Kidney epithelial cell (primary cell): ENCODE measurements at regions not wholly inside any gene's neighbourhood (a gene's known extent, or its start where the extent isn't known, plus 50 kb on each side); places are given as distances from the start of the nearest gene placed in this dataset.

ENCODE experiments used
- DNase-seq: peaks from one replicate; pipeline ENCODE4 v3.0.0-alpha.2; 2010; ENCODE audit warnings: low read depth
- H3K27me3 ChIP-seq: 2 replicates; pipeline ENCODE4 v1.6.0; 2011; ENCODE audit warnings: low read length; ENCODE audit not compliant: control insufficient read depth, insufficient read depth
- H3K36me3 ChIP-seq: 2 replicates; pipeline ENCODE4 v1.5.1; 2011; ENCODE audit warnings: low read length; ENCODE audit not compliant: control insufficient read depth, insufficient read depth
- H3K4me3 ChIP-seq: 2 replicates; pipeline ENCODE4 v1.5.1; 2011; ENCODE audit warnings: low read depth, mild to moderate bottlenecking, control low read depth, low read length
- CTCF ChIP-seq: IDR thresholded peaks from 2 replicates; pipeline ENCODE4 v1.5.1; 2011; ENCODE audit warnings: mild to moderate bottlenecking, moderate library complexity, low read length, control low read depth, inconsistent platforms; ENCODE audit not compliant: insufficient read depth, poor library complexity, severe bottlenecking

GRCh38 chr4:81971061-81971460, 402.7 kb downstream of the HNRNPD start:
- DNase-seq: no peak
- Histone ChIP-seq H3K27me3 (no peaks in the 10 kb centered on the region), H3K36me3 (no peaks in the 10 kb centered on the region), H3K4me3 (no peak overlapping the region)
- TF ChIP-seq CTCF: no peak

- no peaks in the 10 kb centered on the region for H3K27me3 ChIP-seq
- TF ChIP-seq CTCF: no peak
These were observed 403.3 kb downstream of the HNRNPD start for GRCh38 chr4:81970454-81970853.

GRCh38 chr4:81966676-81967075, 407.1 kb downstream of the HNRNPD start:
- no peak overlapping the region for H3K4me3 ChIP-seq
- TF ChIP-seq CTCF: no peak
- no peak for DNase-seq
- no peaks in the 10 kb centered on the region for H3K27me3 ChIP-seq
- H3K36me3 ChIP-seq: no peaks in the 10 kb centered on the region

More at GRCh38 chr4:81970454-81970853, 403.3 kb downstream of the HNRNPD start:
- Histone ChIP-seq H3K36me3 (no peaks in the 10 kb centered on the region), H3K4me3 (no peak overlapping the region)
- DNase-seq: no peak

- Histone ChIP-seq H3K4me3 (no peak overlapping the region), H3K27me3 (no peaks in the 10 kb centered on the region), H3K36me3 (no peaks in the 10 kb centered on the region)
- TF ChIP-seq CTCF: no peak
- DNase-seq: no peak
These were observed 407.9 kb downstream of the HNRNPD start for GRCh38 chr4:81965911-81966310.

GRCh38 chr4:81965454-81965853, 408.3 kb downstream of the HNRNPD start:
- H3K4me3 ChIP-seq: no peak overlapping the region
- no peak for DNase-seq
- TF ChIP-seq CTCF: no peak
- no peaks in the 10 kb centered on the region for H3K36me3 ChIP-seq
- no peaks in the 10 kb centered on the region for H3K27me3 ChIP-seq

- Histone ChIP-seq H3K27me3 (no peaks in the 10 kb centered on the region), H3K36me3 (no peaks in the 10 kb centered on the region), H3K4me3 (no peak overlapping the region)
- no peak for DNase-seq
- no peak for TF ChIP-seq CTCF
These were observed 410.1 kb downstream of the HNRNPD start for GRCh38 chr4:81963763-81964020.
